ENCODE measurements at regions not wholly inside any gene's neighbourhood (a gene's known extent, or its start where the extent isn't known, plus 50 kb on each side); places are given as distances from the start of the nearest gene placed in this dataset.

DNA sequence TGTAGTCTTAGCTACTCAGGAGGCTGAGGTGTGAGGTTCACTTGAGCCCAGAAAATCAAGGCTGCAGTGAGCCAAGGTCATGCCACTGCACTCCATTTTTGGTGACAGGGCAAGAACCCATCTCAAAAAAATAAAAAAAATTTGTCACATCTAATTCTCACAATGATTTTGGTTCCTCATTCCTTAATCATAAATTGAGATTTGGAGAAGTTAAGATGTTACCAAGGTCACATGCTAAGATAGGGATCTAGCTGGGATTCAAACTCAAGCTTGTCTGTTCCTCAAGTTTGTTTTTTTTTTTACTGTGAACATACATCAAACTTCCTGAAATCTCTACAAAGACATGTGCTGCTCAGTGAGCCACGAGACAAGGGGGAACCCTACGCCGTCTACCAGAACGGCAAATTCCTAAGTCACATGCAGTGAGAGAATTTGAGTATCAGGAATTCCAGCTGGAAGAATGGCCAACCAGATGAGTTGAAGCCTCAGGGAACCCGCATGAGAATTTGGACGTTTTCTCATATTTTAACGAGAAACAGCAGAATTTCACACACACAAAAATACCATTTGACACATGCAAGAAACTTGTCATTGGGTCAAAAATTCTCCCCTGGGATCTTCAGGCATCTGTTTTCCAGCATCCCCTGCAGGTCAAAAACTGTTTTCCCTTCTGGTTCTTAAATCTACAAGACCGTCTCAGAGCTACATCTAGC is 414.1 kb upstream of the GOT2 start (continued):
- TF ChIP-seq ZBTB11 (CRISPR knock-in tag; IDR thresholded peaks at IDR 0.05): no peak
- no peak for TF ChIP-seq ZSCAN29 (IDR thresholded peaks at IDR 0.05)
- TF ChIP-seq ZNF622 (IDR thresholded peaks at IDR 0.05): no peak
- TF ChIP-seq ESRRA (IDR thresholded peaks at IDR 0.05; ENCODE audit: low read length): no peak
- TF ChIP-seq NFYB (IDR thresholded peaks at IDR 0.05; ENCODE audit: insufficient read depth, low read depth, low read length): no peak
- TF ChIP-seq, protein P1, sequence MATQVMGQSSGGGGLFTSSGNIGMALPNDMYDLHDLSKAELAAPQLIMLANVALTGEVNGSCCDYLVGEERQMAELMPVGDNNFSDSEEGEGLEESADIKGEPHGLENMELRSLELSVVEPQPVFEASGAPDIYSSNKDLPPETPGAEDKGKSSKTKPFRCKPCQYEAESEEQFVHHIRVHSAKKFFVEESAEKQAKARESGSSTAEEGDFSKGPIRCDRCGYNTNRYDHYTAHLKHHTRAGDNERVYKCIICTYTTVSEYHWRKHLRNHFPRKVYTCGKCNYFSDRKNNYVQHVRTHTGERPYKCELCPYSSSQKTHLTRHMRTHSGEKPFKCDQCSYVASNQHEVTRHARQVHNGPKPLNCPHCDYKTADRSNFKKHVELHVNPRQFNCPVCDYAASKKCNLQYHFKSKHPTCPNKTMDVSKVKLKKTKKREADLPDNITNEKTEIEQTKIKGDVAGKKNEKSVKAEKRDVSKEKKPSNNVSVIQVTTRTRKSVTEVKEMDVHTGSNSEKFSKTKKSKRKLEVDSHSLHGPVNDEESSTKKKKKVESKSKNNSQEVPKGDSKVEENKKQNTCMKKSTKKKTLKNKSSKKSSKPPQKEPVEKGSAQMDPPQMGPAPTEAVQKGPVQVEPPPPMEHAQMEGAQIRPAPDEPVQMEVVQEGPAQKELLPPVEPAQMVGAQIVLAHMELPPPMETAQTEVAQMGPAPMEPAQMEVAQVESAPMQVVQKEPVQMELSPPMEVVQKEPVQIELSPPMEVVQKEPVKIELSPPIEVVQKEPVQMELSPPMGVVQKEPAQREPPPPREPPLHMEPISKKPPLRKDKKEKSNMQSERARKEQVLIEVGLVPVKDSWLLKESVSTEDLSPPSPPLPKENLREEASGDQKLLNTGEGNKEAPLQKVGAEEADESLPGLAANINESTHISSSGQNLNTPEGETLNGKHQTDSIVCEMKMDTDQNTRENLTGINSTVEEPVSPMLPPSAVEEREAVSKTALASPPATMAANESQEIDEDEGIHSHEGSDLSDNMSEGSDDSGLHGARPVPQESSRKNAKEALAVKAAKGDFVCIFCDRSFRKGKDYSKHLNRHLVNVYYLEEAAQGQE (IDR thresholded peaks at IDR 0.05; ENCODE audit: low read depth, low read length): no peak
- TF ChIP-seq PAX5 (IDR thresholded peaks at IDR 0.05; ENCODE audit: borderline replicate concordance, low read depth, low read length): no peak
- no peak for TF ChIP-seq ZNF207 (IDR thresholded peaks at IDR 0.05; ENCODE audit: borderline replicate concordance)
- no peak for TF ChIP-seq EGR1 (IDR thresholded peaks at IDR 0.05; ENCODE audit: borderline replicate concordance in 1 of 2, low read depth in 2 of 2, low read length in 2 of 2)
- TF ChIP-seq IRF5 (IDR thresholded peaks at IDR 0.05; ENCODE audit: borderline replicate concordance): no peak
- no peak for TF ChIP-seq MXI1 (IDR thresholded peaks at IDR 0.05; ENCODE audit: low read depth, low read length)
- no peak for TF ChIP-seq IKZF2 (IDR thresholded peaks at IDR 0.05)
- no peak for TF ChIP-seq NRF1 (conservative IDR thresholded peaks at IDR 0.05; ENCODE audit: low read depth, low read length)
- no peak for TF ChIP-seq RFX5 (IDR thresholded peaks at IDR 0.05; ENCODE audit: low read depth, low read length)
- no peak for TF ChIP-seq PML (IDR thresholded peaks at IDR 0.05; ENCODE audit: low read length)
